DOHH2 (cell line): ENCODE measurements at regions not wholly inside any gene's neighbourhood (a gene's known extent, or its start where the extent isn't known, plus 50 kb on each side); places are given as distances from the start of the nearest gene placed in this dataset.

ENCODE experiments used
- H3F3A ChIP-seq: fragments of 200-600 bp; sonication (generic), shearing (Covaris generic); 2 replicates; pipeline ENCODE4 v1.6.0; 2016; ENCODE audit warnings: antibody characterized with exemption, mild to moderate bottlenecking; ENCODE audit not compliant: control insufficient read depth, insufficient read depth
- H3K27ac ChIP-seq: fragments of 200-600 bp; sonication (generic); 2 replicates; pipeline ENCODE4 v1.5.1; 2014; ENCODE audit warnings: low read depth, mild to moderate bottlenecking, low read length, moderate library complexity
- H3K27me3 ChIP-seq: fragments of 200-600 bp; sonication (generic); 2 replicates; pipeline ENCODE4 v1.6.1; 2014; ENCODE audit warnings: mild to moderate bottlenecking, low read length, mixed read lengths; ENCODE audit not compliant: control insufficient read depth
- H3K36me3 ChIP-seq: fragments of 200-600 bp; sonication (generic); 2 replicates; pipeline ENCODE4 v1.6.1; 2014; ENCODE audit warnings: mild to moderate bottlenecking, low read length, moderate library complexity, mixed read lengths; ENCODE audit not compliant: control insufficient read depth
- H3K4me1 ChIP-seq: fragments of 200-600 bp; sonication (generic); 2 replicates; pipeline ENCODE4 v1.6.1; 2014; ENCODE audit warnings: mild to moderate bottlenecking, low read length, mixed read lengths; ENCODE audit not compliant: control insufficient read depth
- H3K4me2 ChIP-seq: fragments of 200-600 bp; sonication (generic); 2 replicates; pipeline ENCODE4 v1.6.0; 2014; ENCODE audit warnings: mild to moderate bottlenecking, low read length, moderate library complexity
- H3K4me3 ChIP-seq: fragments of 200-600 bp; sonication (generic); 2 replicates; pipeline ENCODE4 v1.5.1; 2014; ENCODE audit warnings: mild to moderate bottlenecking, low read length, mixed read lengths
- H3K79me2 ChIP-seq: fragments of 200-600 bp; sonication (generic); 2 replicates; pipeline ENCODE4 v1.6.1; 2014; ENCODE audit warnings: mild to moderate bottlenecking, low read length, mixed read lengths; ENCODE audit not compliant: control insufficient read depth
- H3K9me2 ChIP-seq: fragments of 200-600 bp; sonication (generic); replicated peaks from 2 replicates; pipeline ENCODE4 v1.6.1; 2014; ENCODE audit warnings: mild to moderate bottlenecking, low read length, mixed read lengths; ENCODE audit not compliant: control insufficient read depth
- H3K9me3 ChIP-seq: fragments of 200-600 bp; sonication (generic); 2 replicates; pipeline ENCODE4 v1.6.1; 2014; ENCODE audit warnings: antibody characterized with exemption, low read length, mixed read lengths; ENCODE audit not compliant: control insufficient read depth, insufficient read depth
- H4K20me1 ChIP-seq: fragments of 200-600 bp; sonication (generic); 2 replicates; pipeline ENCODE4 v1.6.0; 2014; ENCODE audit warnings: low read depth, mild to moderate bottlenecking, antibody characterized with exemption, low read length, moderate library complexity; ENCODE audit not compliant: control insufficient read depth, insufficient read depth
- CTCF ChIP-seq: fragments of 200-600 bp; sonication (generic); IDR thresholded peaks from one replicate; pipeline ENCODE4 v1.5.1; 2014; ENCODE audit warnings: antibody characterized with exemption, mild to moderate bottlenecking, low read depth, low read length; ENCODE audit not compliant: poor library complexity, severe bottlenecking
- EZH2phosphoT487 ChIP-seq: fragments of 200-600 bp; sonication (generic); IDR thresholded peaks from 2 replicates; pipeline ENCODE4 v1.6.1; 2017; ENCODE audit warnings: borderline replicate concordance, mild to moderate bottlenecking, antibody characterized with exemption, low read length, moderate library complexity, mixed read lengths

GRCh38 chrX:28229217-28229616 lies 248.0 kb upstream of the DCAF8L1 start:
- Histone ChIP-seq H3K79me2 (no peaks in the 10 kb centered on the region), H3F3A (no peaks in the 10 kb centered on the region), H3K27me3 (no peaks in the 10 kb centered on the region), H4K20me1 (no peaks in the 10 kb centered on the region), H3K27ac (no peak overlapping the region), H3K9me3 (no peaks in the 10 kb centered on the region), H3K4me2 (no peak overlapping the region), H3K9me2 (no peaks in the 10 kb centered on the region), H3K4me1 (no peaks in the 10 kb centered on the region), H3K36me3 (no peaks in the 10 kb centered on the region), H3K4me3 (no peak overlapping the region)
- TF ChIP-seq EZH2phosphoT487 = no peak

GRCh38 chrX:28225513-28225912 lies 244.3 kb upstream of the DCAF8L1 start:
- Histone ChIP-seq H3K27me3 (no peaks in the 10 kb centered on the region), H3K79me2 (no peaks in the 10 kb centered on the region), H3K4me3 (no peak overlapping the region), H3K9me3 (no peaks in the 10 kb centered on the region), H4K20me1 (no peaks in the 10 kb centered on the region), H3K27ac (no peak overlapping the region), H3K36me3 (no peaks in the 10 kb centered on the region), H3K4me1 (no peaks in the 10 kb centered on the region), H3K4me2 (no peak overlapping the region), H3K9me2 (no peaks in the 10 kb centered on the region), H3F3A (no peaks in the 10 kb centered on the region)
- TF ChIP-seq EZH2phosphoT487 (no peak), CTCF (no peak)

GRCh38 chrX:28223991-28224390 lies 242.7 kb upstream of the DCAF8L1 start:
- Histone ChIP-seq H3F3A (no peaks in the 10 kb centered on the region), H3K36me3 (no peaks in the 10 kb centered on the region), H3K4me3 (no peak overlapping the region), H4K20me1 (no peaks in the 10 kb centered on the region), H3K4me2 (no peak overlapping the region), H3K9me3 (no peaks in the 10 kb centered on the region), H3K27ac (no peak overlapping the region), H3K4me1 (no peaks in the 10 kb centered on the region), H3K27me3 (no peaks in the 10 kb centered on the region), H3K9me2 (no peaks in the 10 kb centered on the region), H3K79me2 (no peaks in the 10 kb centered on the region)
- TF ChIP-seq EZH2phosphoT487 (no peak), CTCF (no peak)

- H3K4me1 ChIP-seq = no peaks in the 10 kb centered on the region
- no peaks in the 10 kb centered on the region for H3K27me3 ChIP-seq
- H3F3A ChIP-seq = no peaks in the 10 kb centered on the region
- no peaks in the 10 kb centered on the region for H3K36me3 ChIP-seq
- H4K20me1 ChIP-seq = no peaks in the 10 kb centered on the region
- H3K9me2 ChIP-seq = no peaks in the 10 kb centered on the region
- no peaks in the 10 kb centered on the region for H3K9me3 ChIP-seq
- no peak overlapping the region for H3K4me2 ChIP-seq
- TF ChIP-seq CTCF = no peak
- TF ChIP-seq EZH2phosphoT487 = no peak
- no peaks in the 10 kb centered on the region for H3K79me2 ChIP-seq
- H3K27ac ChIP-seq = no peak overlapping the region
- H3K4me3 ChIP-seq = no peak overlapping the region
Measured at GRCh38 chrX:28223469-28223868, 242.2 kb upstream of the DCAF8L1 start.
